ENCODE measurements at regions not wholly inside any gene's neighbourhood (a gene's known extent, or its start where the extent isn't known, plus 50 kb on each side); places are given as distances from the start of the nearest gene placed in this dataset.

DNA sequence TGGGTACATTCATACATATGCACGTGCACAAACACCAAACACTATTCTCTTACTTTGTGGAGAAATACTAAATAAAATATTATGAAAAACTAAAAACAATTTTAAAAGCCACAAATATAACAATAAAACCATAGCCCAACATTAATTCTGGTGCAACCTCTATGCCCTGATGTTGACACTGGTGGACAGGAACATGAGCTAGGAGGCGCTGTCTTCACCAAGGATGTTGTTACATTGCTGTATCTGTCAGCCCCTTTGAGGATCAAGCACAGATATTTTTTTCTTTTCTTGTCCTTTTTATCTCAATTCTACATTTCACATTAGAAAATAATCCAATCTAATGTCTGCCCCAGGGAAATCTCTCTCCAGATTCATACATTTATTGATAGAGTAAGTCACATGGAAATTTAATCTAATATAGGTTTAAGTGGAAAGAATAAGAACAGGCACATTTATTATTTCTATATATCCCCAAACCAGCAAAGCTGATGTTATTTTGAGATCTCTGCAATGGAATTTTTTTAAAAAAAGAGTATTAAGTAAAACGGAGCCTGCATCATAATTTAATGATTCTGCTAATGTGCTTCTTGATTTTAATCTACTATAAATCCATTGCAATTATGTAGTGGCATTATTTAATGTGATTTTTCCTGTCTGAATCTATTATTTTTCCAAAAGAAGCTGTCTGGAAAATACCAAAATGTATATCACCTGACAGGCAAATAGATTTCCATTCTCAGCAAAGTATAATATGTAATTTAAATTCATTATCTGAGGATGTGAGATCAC, 716.5 kb downstream of the MTRR start:
- Histone ChIP-seq H3K9ac (ENCODE audit: low read length) (no peak overlapping the region), H3K27me3 (ENCODE audit: insufficient read depth, low read length) (no peaks in the 10 kb centered on the region), H4K20me1 (ENCODE audit: insufficient read depth) (no peaks in the 10 kb centered on the region), H3K9me2 (ENCODE audit: insufficient read depth) (no peaks in the 10 kb centered on the region), H2AFZ (ENCODE audit: low read depth, low read length, poor library complexity, severe bottlenecking) (no peak overlapping the region), H3K4me2 (ENCODE audit: low read length) (no peak overlapping the region), H3K27ac (ENCODE audit: low read depth, low read length) (no peak overlapping the region), H3K4me1 (ENCODE audit: control insufficient read depth in 1 of 2, insufficient read depth in 2 of 2, low read length in 2 of 2) (no peaks in the 10 kb centered on the region), H3K36me3 (ENCODE audit: control insufficient read depth in 1 of 2, insufficient read depth in 2 of 2, low read length in 2 of 2) (no peaks in the 10 kb centered on the region), H3K4me3 (replicated peaks in 1 of 2; ENCODE audit: low read depth in 1 of 2, low read length in 2 of 2) (no peak overlapping the region), H3K9me3 (ENCODE audit: control insufficient read depth in 1 of 2, insufficient read depth in 1 of 2, low read depth in 1 of 2, low read length in 2 of 2) (peaks cover 8 to 11% of the 10 kb centered on the region in 2 experiments; a peak in 2 of 4 replicates), H3K79me2 (ENCODE audit: insufficient read depth, low read length) (no peaks in the 10 kb centered on the region)
- ChIA-PET CTCF (no interaction called here), POLR2A (no interaction called here), RAD21 (ENCODE audit: low non-redundant PET in 1 of 2, low total read pairs in 2 of 2, uncharacterized antibody in 2 of 2, unreplicated experiment in 2 of 2) (no interaction called here)
- ATAC-seq (no peak), DNase-seq (ENCODE audit: low read depth, low spot score) (no peak)
- TF ChIP-seq, protein P1, sequence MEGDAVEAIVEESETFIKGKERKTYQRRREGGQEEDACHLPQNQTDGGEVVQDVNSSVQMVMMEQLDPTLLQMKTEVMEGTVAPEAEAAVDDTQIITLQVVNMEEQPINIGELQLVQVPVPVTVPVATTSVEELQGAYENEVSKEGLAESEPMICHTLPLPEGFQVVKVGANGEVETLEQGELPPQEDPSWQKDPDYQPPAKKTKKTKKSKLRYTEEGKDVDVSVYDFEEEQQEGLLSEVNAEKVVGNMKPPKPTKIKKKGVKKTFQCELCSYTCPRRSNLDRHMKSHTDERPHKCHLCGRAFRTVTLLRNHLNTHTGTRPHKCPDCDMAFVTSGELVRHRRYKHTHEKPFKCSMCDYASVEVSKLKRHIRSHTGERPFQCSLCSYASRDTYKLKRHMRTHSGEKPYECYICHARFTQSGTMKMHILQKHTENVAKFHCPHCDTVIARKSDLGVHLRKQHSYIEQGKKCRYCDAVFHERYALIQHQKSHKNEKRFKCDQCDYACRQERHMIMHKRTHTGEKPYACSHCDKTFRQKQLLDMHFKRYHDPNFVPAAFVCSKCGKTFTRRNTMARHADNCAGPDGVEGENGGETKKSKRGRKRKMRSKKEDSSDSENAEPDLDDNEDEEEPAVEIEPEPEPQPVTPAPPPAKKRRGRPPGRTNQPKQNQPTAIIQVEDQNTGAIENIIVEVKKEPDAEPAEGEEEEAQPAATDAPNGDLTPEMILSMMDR (IDR thresholded peaks at IDR 0.05 in 2 of 3, conservative IDR thresholded peaks at IDR 0.05 in 1 of 3; ENCODE audit: borderline replicate concordance in 1 of 3, insufficient read depth in 1 of 3, low read depth in 2 of 3, low read length in 2 of 3) = no peak
- TF ChIP-seq ZFX (IDR thresholded peaks at IDR 0.05) (no peak), SRF (IDR thresholded peaks at IDR 0.05; ENCODE audit: low read depth) (no peak), REST (IDR thresholded peaks at IDR 0.05; ENCODE audit: low read depth) (no peak), YY1 (IDR thresholded peaks at IDR 0.05; ENCODE audit: extremely low read depth, insufficient replicate concordance, low read depth, low read length) (no peak), EZH2phosphoT487 (IDR thresholded peaks at IDR 0.05; ENCODE audit: borderline replicate concordance) (no peak), POLR2A (IDR thresholded peaks at IDR 0.05; ENCODE audit: borderline replicate concordance, extremely low read depth, insufficient read depth, insufficient read length) (no peak), CEBPB (IDR thresholded peaks at IDR 0.05; ENCODE audit: low read depth) (no peak), TCF7L2 (IDR thresholded peaks at IDR 0.05; ENCODE audit: borderline replicate concordance, extremely low read depth, insufficient read depth, insufficient read length) (no peak), POLR2AphosphoS5 (IDR thresholded peaks at IDR 0.05; ENCODE audit: low read depth, low read length) (no peak), EGR1 (IDR thresholded peaks at IDR 0.05; ENCODE audit: low read depth) (no peak), SIN3A (IDR thresholded peaks at IDR 0.05; ENCODE audit: low read depth) (no peak), JUND (IDR thresholded peaks at IDR 0.05) (no peak), CBX3 (IDR thresholded peaks at IDR 0.05; ENCODE audit: low read depth) (no peak), ELF1 (IDR thresholded peaks at IDR 0.05; ENCODE audit: borderline replicate concordance, low read depth) (no peak), RAD21 (IDR thresholded peaks at IDR 0.05; ENCODE audit: low read depth) (no peak)
- TF ChIP-seq, protein P2, sequence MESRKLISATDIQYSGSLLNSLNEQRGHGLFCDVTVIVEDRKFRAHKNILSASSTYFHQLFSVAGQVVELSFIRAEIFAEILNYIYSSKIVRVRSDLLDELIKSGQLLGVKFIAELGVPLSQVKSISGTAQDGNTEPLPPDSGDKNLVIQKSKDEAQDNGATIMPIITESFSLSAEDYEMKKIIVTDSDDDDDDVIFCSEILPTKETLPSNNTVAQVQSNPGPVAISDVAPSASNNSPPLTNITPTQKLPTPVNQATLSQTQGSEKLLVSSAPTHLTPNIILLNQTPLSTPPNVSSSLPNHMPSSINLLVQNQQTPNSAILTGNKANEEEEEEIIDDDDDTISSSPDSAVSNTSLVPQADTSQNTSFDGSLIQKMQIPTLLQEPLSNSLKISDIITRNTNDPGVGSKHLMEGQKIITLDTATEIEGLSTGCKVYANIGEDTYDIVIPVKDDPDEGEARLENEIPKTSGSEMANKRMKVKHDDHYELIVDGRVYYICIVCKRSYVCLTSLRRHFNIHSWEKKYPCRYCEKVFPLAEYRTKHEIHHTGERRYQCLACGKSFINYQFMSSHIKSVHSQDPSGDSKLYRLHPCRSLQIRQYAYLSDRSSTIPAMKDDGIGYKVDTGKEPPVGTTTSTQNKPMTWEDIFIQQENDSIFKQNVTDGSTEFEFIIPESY (IDR thresholded peaks at IDR 0.05; ENCODE audit: extremely low read depth, insufficient replicate concordance, low read length) = no peak
- TF ChIP-seq, protein P3, sequence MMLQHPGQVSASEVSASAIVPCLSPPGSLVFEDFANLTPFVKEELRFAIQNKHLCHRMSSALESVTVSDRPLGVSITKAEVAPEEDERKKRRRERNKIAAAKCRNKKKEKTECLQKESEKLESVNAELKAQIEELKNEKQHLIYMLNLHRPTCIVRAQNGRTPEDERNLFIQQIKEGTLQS (IDR thresholded peaks at IDR 0.05) = no peak
- intact Hi-C loops (cut with micrococcal nuclease) = no loop called here
- BruUV-seq (replicated peaks) = no TSS peak
